Thymus (tissue), 11 donors: ENCODE measurements at regions not wholly inside any gene's neighbourhood (a gene's known extent, or its start where the extent isn't known, plus 50 kb on each side); places are given as distances from the start of the nearest gene placed in this dataset.

Experiments used
- DNase-seq, 9 donors: peaks; one replicate each; pipeline ENCODE4 v3.0.0-alpha.2; 2013; ENCODE audit warnings: low spot score in 9 of 9, low read depth in 6 of 9, missing footprints in 1 of 9
- H3K27ac ChIP-seq, 2 donors: one replicate each; pipeline ENCODE4 v1.5.1; 2013; ENCODE audit warnings: control low read depth in 1 of 2, low read depth in 1 of 2, low read length in 1 of 2, mild to moderate bottlenecking in 1 of 2, moderate library complexity in 1 of 2
- H3K27me3 ChIP-seq, 2 donors: one replicate each; pipeline ENCODE4 v1.5.1; 2013; ENCODE audit warnings: low read length in 1 of 2; ENCODE audit not compliant: control insufficient read depth in 2 of 2, insufficient read depth in 1 of 2
- H3K36me3 ChIP-seq, 2 donors: one replicate each; pipeline ENCODE4 v1.5.1; 2013; ENCODE audit warnings: low read length in 1 of 2, mild to moderate bottlenecking in 1 of 2, moderate library complexity in 1 of 2; ENCODE audit not compliant: control insufficient read depth in 2 of 2, insufficient read depth in 2 of 2
- H3K4me1 ChIP-seq, 2 donors: one replicate each; pipeline ENCODE4 v1.5.1; 2013; ENCODE audit warnings: low read length in 2 of 2; ENCODE audit not compliant: control insufficient read depth in 2 of 2, insufficient read depth in 2 of 2
- H3K4me3 ChIP-seq, 2 donors: one replicate each; pipeline ENCODE4 v1.5.1; 2013; ENCODE audit warnings: low read length in 2 of 2, control low read depth in 1 of 2, mild to moderate bottlenecking in 1 of 2
- H3K9me3 ChIP-seq, 2 donors: one replicate each; pipeline ENCODE4 v1.5.1; 2013; ENCODE audit warnings: low read length in 1 of 2, mild to moderate bottlenecking in 1 of 2; ENCODE audit not compliant: control insufficient read depth in 2 of 2, insufficient read depth in 1 of 2
- WGBS: extraction: QIAGEN DNeasy Blood & Tissue Kit; methylation state at CpG from one replicate; pipeline ENCODE4 v1.1.7; 2013; 5-methylcytosine and 5-hydroxymethylcytosine counted together
- donor health status: healthy.

DNA sequence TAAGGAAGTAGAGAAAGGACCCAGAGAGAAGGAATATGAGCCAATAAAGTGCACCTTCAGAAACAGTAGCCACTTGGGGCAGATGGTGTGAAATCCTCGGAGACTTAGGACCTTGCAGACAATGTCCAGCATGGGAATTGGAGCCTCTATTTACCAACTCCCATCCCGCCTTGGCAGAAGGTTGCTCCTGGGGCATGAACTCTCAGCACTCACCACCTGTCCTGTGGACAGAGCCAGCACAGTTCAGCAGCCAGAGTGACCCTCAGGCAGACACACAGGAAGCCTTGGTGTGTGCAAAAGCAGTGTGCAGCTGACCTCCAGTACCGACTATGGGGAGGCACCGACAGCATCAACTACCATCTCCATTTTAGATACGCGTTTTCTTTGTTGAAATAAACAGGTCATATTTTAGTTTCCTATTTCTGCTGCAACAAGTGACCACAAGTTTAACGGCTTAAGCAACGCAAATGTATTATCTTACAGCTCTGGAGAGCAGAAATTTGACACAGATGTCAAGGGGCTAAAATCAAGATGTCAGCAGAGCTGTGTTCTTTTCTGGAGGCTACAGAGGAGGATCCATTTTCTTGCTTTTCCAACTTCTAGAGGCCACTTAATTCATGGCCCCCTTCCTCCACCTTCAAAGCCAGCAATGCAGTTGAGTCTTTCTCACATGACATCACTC is 428.1 kb downstream of the MED13L start:
- Histone ChIP-seq H3K4me3 (no peak overlapping the region), H3K27ac (no peak overlapping the region), H3K36me3 (no peaks in the 10 kb centered on the region), H3K4me1 (no peaks in the 10 kb centered on the region), H3K9me3 (no peaks in the 10 kb centered on the region), H3K27me3 (no peaks in the 10 kb centered on the region)
- no peak for DNase-seq
- 92% methylated on average over 8 of the region's 8 CpGs for WGBS

GRCh38 chr12:115847398-115847797 is 430.1 kb downstream of the MED13L start:
- Histone ChIP-seq H3K27ac (no peak overlapping the region), H3K4me3 (no peak overlapping the region), H3K9me3 (no peaks in the 10 kb centered on the region), H3K27me3 (no peaks in the 10 kb centered on the region), H3K4me1 (no peaks in the 10 kb centered on the region), H3K36me3 (no peaks in the 10 kb centered on the region)
- DNase-seq = no peak

GRCh38 chr12:115846516-115846915 is 431.0 kb downstream of the MED13L start:
- no peak for DNase-seq
- no peaks in the 10 kb centered on the region for H3K27me3 ChIP-seq
- no peak overlapping the region for H3K4me3 ChIP-seq
- no peaks in the 10 kb centered on the region for H3K4me1 ChIP-seq
- no peak overlapping the region for H3K27ac ChIP-seq
- H3K36me3 ChIP-seq = no peaks in the 10 kb centered on the region
- WGBS = 85% methylated on average over 4 of the region's 4 CpGs
- H3K9me3 ChIP-seq = no peaks in the 10 kb centered on the region

- Histone ChIP-seq H3K36me3 (no peaks in the 10 kb centered on the region), H3K4me3 (no peak overlapping the region), H3K4me1 (no peaks in the 10 kb centered on the region), H3K27ac (no peak overlapping the region), H3K9me3 (no peaks in the 10 kb centered on the region), H3K27me3 (no peaks in the 10 kb centered on the region)
- 85% methylated on average over 10 of the region's 10 CpGs for WGBS
- no peak for DNase-seq
Measured at GRCh38 chr12:115840159-115840558, 437.3 kb downstream of the MED13L start.

DNA sequence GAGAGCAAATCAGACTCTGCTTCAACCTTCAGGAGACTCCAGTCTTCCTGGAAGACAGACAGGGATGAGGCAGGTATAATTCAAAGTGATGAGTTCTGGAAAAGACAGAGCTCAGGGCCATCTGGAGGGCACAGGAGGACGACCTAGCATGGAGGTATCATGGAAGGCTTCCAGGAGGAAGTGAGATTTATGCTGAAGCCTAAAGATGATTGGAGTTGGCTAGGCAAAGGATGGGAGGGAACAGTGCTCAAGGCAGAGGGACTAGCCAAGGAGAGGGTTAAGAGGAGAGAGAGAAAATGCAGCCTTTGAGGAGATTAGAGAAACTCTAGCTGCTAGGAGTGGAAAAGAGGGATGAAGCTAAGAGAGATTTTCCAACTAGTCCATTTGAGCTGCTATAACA is 438.5 kb downstream of the MED13L start:
- no peaks in the 10 kb centered on the region for H3K4me1 ChIP-seq
- H3K36me3 ChIP-seq = no peaks in the 10 kb centered on the region
- no peaks in the 10 kb centered on the region for H3K27me3 ChIP-seq
- 66% methylated on average over 1 of the region's 1 CpG for WGBS
- no peak overlapping the region for H3K4me3 ChIP-seq
- H3K27ac ChIP-seq = no peak overlapping the region
- DNase-seq = no peak
- no peaks in the 10 kb centered on the region for H3K9me3 ChIP-seq

DNA sequence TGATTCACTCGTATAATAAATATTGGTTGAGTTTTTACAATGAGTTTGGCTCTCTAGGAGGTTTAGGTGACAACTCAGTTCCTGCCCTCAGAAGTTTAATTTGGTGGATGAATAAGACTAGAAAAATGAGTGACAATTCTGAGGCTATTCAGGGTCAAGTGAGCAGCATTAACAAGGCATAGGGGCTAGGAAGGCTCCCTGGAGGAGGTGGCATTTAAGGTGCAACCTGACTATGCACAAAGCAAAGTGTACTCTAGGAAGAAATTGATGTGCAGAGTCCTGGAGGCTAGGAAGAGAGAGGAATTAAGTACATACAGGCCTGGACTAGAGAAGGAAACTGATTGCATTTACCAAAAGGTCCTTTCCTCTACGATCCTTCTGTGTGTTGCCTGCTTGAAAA is 440.3 kb downstream of the MED13L start:
- Histone ChIP-seq H3K36me3 (no peaks in the 10 kb centered on the region), H3K9me3 (no peaks in the 10 kb centered on the region), H3K4me1 (no peaks in the 10 kb centered on the region), H3K4me3 (no peak overlapping the region), H3K27me3 (no peaks in the 10 kb centered on the region), H3K27ac (no peak overlapping the region)
- WGBS = 89% methylated on average over 2 of the region's 2 CpGs
- no peak for DNase-seq

GRCh38 chr12:115835445-115835844 is 442.0 kb downstream of the MED13L start:
- Histone ChIP-seq H3K9me3 (no peaks in the 10 kb centered on the region), H3K4me3 (no peak overlapping the region), H3K27ac (no peak overlapping the region), H3K4me1 (no peaks in the 10 kb centered on the region), H3K36me3 (no peaks in the 10 kb centered on the region), H3K27me3 (peaks cover 0 to 2% of the 10 kb centered on the region in 2 donors)
- DNase-seq = no peak
- 93% methylated on average over 4 of the region's 4 CpGs for WGBS

DNA sequence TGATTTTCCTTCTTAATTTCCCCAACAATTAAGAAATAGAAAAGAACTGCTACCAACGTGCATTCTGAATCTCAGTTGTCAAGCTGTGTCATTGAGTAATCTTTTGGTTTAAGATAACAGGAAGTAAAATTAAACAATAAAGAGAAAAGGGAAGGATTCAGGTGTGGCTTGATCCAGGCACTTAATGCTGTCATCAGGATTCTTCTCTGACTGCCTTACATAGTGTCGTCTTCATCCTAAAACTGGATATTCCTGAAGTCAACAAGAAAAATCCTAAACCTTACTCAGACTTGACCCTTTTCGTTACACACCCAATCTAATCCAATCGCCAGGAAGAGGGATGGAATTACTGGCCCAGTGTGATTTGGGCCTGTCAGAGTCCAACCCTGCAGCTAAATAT is 443.8 kb downstream of the MED13L start:
- Histone ChIP-seq H3K4me3 (no peak overlapping the region), H3K27ac (no peak overlapping the region), H3K27me3 (peaks cover 0 to 2% of the 10 kb centered on the region in 2 donors), H3K9me3 (no peaks in the 10 kb centered on the region), H3K36me3 (no peaks in the 10 kb centered on the region), H3K4me1 (no peaks in the 10 kb centered on the region)
- no peak for DNase-seq
- 92% methylated on average over 4 of the region's 4 CpGs for WGBS

DNA sequence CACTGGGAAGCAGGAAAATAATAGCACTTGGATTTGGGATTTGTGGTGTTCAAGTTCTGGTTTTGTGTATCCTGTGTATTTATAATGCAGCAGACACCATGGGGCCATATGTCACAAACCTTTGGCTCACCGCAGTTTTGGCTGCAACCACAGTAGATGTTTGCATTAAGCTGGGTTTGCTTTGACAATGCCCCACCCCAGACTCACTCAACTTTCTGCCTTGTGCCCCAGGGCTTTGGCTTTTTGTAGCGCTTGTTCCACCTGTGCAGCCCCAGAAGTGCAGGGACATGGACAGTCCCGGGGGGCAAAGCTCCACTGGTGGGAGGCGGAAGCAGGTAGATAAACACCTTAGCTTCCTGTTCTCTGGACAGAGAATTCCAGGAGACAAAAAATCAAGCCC is 446.9 kb downstream of the MED13L start:
- DNase-seq = no peak
- H3K27ac ChIP-seq = no peak overlapping the region
- peaks cover 0 to 2% of the 10 kb centered on the region in 2 donors for H3K27me3 ChIP-seq
- no peaks in the 10 kb centered on the region for H3K4me1 ChIP-seq
- H3K4me3 ChIP-seq = no peak overlapping the region
- no peaks in the 10 kb centered on the region for H3K9me3 ChIP-seq
- WGBS = 92% methylated on average over 4 of the region's 4 CpGs
- no peaks in the 10 kb centered on the region for H3K36me3 ChIP-seq

GRCh38 chr12:115830070-115830469 is 447.4 kb downstream of the MED13L start:
- Histone ChIP-seq H3K36me3 (no peaks in the 10 kb centered on the region), H3K4me1 (no peaks in the 10 kb centered on the region), H3K4me3 (no peak overlapping the region), H3K27me3 (peaks cover 0 to 2% of the 10 kb centered on the region in 2 donors), H3K9me3 (peaks cover 0 to 2% of the 10 kb centered on the region in 2 donors), H3K27ac (no peak overlapping the region)
- 88% methylated on average over 3 of the region's 3 CpGs for WGBS
- no peak for DNase-seq
